Spleen (tissue), 7 donors: ENCODE measurements at regions not wholly inside any gene's neighbourhood (a gene's known extent, or its start where the extent isn't known, plus 50 kb on each side); places are given as distances from the start of the nearest gene placed in this dataset.

Experiments used
- CTCF ChIP-seq, 11 experiments: fragments of 200-600 bp in 7 of 11; fragments of 450-650 bp in 4 of 11; sonication (generic) in 4 of 11; IDR thresholded peaks in 8 of 11; conservative IDR thresholded peaks in 3 of 11; 1 replicate in 7 of 11; 2 replicates in 4 of 11; pipeline versions ENCODE4 v1.4.0 to v1.8.0; 2016 to 2021; ENCODE audit warnings: antibody characterized with exemption in 11 of 11, inconsistent platforms in 4 of 11, mild to moderate bottlenecking in 1 of 11
- POLR2A ChIP-seq, 3 donors: fragments of 450-650 bp; IDR thresholded peaks; one replicate each; pipeline ENCODE4 v1.5.1; 2017; ENCODE audit warnings: antibody characterized with exemption in 3 of 3, mild to moderate bottlenecking in 1 of 3
- donor health status: DM: no; HTN: no; CAD: no; lungs with moderate emphysema.
- donor health status: DM: no; HTN: no; CAD: no.
- donor health status: DM: no; HTN: no; CAD: no.

GRCh38 chr2:225779829-225780228, 380.3 kb downstream of the NYAP2 start:
- TF ChIP-seq CTCF (IDR thresholded peaks at IDR 0.05 in 8 of 11, conservative IDR thresholded peaks at IDR 0.05 in 3 of 11) = no peak
- no peak for TF ChIP-seq POLR2A (IDR thresholded peaks at IDR 0.05)
